CD4-positive, alpha-beta T cell treated with Interferon alpha-2 for 1 hour (primary cell): ENCODE measurements at regions not wholly inside any gene's neighbourhood (a gene's known extent, or its start where the extent isn't known, plus 50 kb on each side); places are given as distances from the start of the nearest gene placed in this dataset.
A peak's percentile ranks its signal among the peaks of the same experiment; 100 is the strongest.

Source experiments
- DNase-seq, 2 donors: peaks; one replicate each; pipeline ENCODE4 v3.0.0-alpha.2; 2020 to 2022

- DNase-seq = no peak
These were observed 381.4 kb upstream of the TGFBR2 start for GRCh38 chr3:30225021-30225420.

GRCh38 chr3:30226601-30227151 is 379.7 kb upstream of the TGFBR2 start:
- DNase-seq = no peak

- peak in 1 of 2 donors; percentile 3 for DNase-seq
These were observed 378.7 kb upstream of the TGFBR2 start for GRCh38 chr3:30227571-30228301.

- no peak for DNase-seq
These were observed 378.1 kb upstream of the TGFBR2 start for GRCh38 chr3:30228302-30228631.

- no peak for DNase-seq
These were observed 374.9 kb upstream of the TGFBR2 start for GRCh38 chr3:30231277-30232141.

GRCh38 chr3:30232142-30232541 is 374.3 kb upstream of the TGFBR2 start:
- DNase-seq = no peak

GRCh38 chr3:30233913-30234646 is 372.3 kb upstream of the TGFBR2 start:
- DNase-seq = no peak

- no peak for DNase-seq
These were observed 370.4 kb upstream of the TGFBR2 start for GRCh38 chr3:30236011-30236410.

- no peak for DNase-seq
These were observed 364.7 kb upstream of the TGFBR2 start for GRCh38 chr3:30241721-30242120.

GRCh38 chr3:30245858-30246622 is 360.4 kb upstream of the TGFBR2 start:
- no peak for DNase-seq

GRCh38 chr3:30248423-30248822 is 358.0 kb upstream of the TGFBR2 start:
- DNase-seq = no peak

- DNase-seq = no peak
These were observed 353.9 kb upstream of the TGFBR2 start for GRCh38 chr3:30252474-30252873.

GRCh38 chr3:30253832-30254231 is 352.6 kb upstream of the TGFBR2 start:
- DNase-seq = no peak

GRCh38 chr3:30256474-30256873 is 349.9 kb upstream of the TGFBR2 start:
- DNase-seq = no peak

- DNase-seq = no peak
These were observed 347.7 kb upstream of the TGFBR2 start for GRCh38 chr3:30258426-30259392.

- DNase-seq = no peak
These were observed 346.7 kb upstream of the TGFBR2 start for GRCh38 chr3:30259730-30260129.

- DNase-seq = no peak
These were observed 345.6 kb upstream of the TGFBR2 start for GRCh38 chr3:30260762-30261161.

GRCh38 chr3:30263238-30263924 is 343.0 kb upstream of the TGFBR2 start:
- no peak for DNase-seq

GRCh38 chr3:30263925-30264313 is 342.5 kb upstream of the TGFBR2 start:
- no peak for DNase-seq

- no peak for DNase-seq
These were observed 339.9 kb upstream of the TGFBR2 start for GRCh38 chr3:30266524-30266923.

- DNase-seq = no peak
These were observed 338.1 kb upstream of the TGFBR2 start for GRCh38 chr3:30268288-30268687.
